RWPE1 (cell line): ENCODE measurements at regions not wholly inside any gene's neighbourhood (a gene's known extent, or its start where the extent isn't known, plus 50 kb on each side); places are given as distances from the start of the nearest gene placed in this dataset.

Experiments used
- CTCF ChIA-PET: fragments of 350-600 bp; sonication (Branson Sonifier 250); formaldehyde crosslinking; extraction: SDS; loops from one replicate; lab custom pipeline; 2021; lab: Yijun Ruan, JAX
- POLR2A ChIA-PET: fragments of 400-600 bp; formaldehyde crosslinking; extraction: SDS; loops from one replicate; lab custom pipeline; 2020; ENCODE audit warnings: antibody characterized with exemption; ENCODE audit not compliant: low non-redundant PET; lab: Yijun Ruan, JAX
- DNase-seq: peaks from one replicate; pipeline ENCODE4 v3.0.0; 2012; ENCODE audit warnings: low spot score
- H3K27ac ChIP-seq: fragments of 450-650 bp; 2 replicates; pipeline ENCODE4 v1.5.1; 2017
- CTCF ChIP-seq: fragments of 450-650 bp; conservative IDR thresholded peaks from 2 replicates; pipeline ENCODE4 v1.5.1; 2017; ENCODE audit warnings: low read depth, mild to moderate bottlenecking

GRCh38 chr6:67722861-67723261 lies 912.2 kb upstream of the ADGRB3 start:
- no peak for DNase-seq
- no peak for TF ChIP-seq CTCF
- ChIA-PET POLR2A (no interaction called here), CTCF (interaction anchor here (0.6 to 0.7 kb wide), 2 partner anchors 494 to 1700 kb away, joined by 3 to 4 read pairs; no protein-coding TSS in a partner anchor)
- no peak overlapping the region for H3K27ac ChIP-seq

- H3K27ac ChIP-seq, result no peak overlapping the region
- CTCF ChIA-PET, result interaction anchor here (0.6 kb wide), 1 partner anchor 587 kb away, joined by 3 read pairs; no protein-coding TSS in a partner anchor
- no peak for TF ChIP-seq CTCF
- no peak for DNase-seq
- POLR2A ChIA-PET, result no interaction called here
Observed at GRCh38 chr6:67717281-67717680, 917.8 kb upstream of the ADGRB3 start.

- CTCF ChIA-PET, result no interaction called here
Observed at GRCh38 chr6:67706388-67706787, 928.7 kb upstream of the ADGRB3 start.

GRCh38 chr6:67698534-67698933 lies 936.5 kb upstream of the ADGRB3 start:
- CTCF ChIA-PET, result no interaction called here
- no peak for TF ChIP-seq CTCF
- no peak overlapping the region for H3K27ac ChIP-seq
- POLR2A ChIA-PET, result no interaction called here
- no peak for DNase-seq

More at GRCh38 chr6:67706388-67706787, 928.7 kb upstream of the ADGRB3 start:
- no peak overlapping the region for H3K27ac ChIP-seq
- no peak for DNase-seq
- TF ChIP-seq CTCF, result no peak
- POLR2A ChIA-PET, result no interaction called here

- ChIA-PET POLR2A (no interaction called here), CTCF (interaction anchor here (0.8 kb wide), 1 partner anchor 15 kb away, joined by 9 read pairs; no protein-coding TSS in a partner anchor)
- no peak for DNase-seq
- no peak overlapping the region for H3K27ac ChIP-seq
- no peak for TF ChIP-seq CTCF
Observed at GRCh38 chr6:67694127-67694526, 941.0 kb upstream of the ADGRB3 start.

GRCh38 chr6:67689329-67689728 lies 945.8 kb upstream of the ADGRB3 start:
- POLR2A ChIA-PET, result no interaction called here
- CTCF ChIA-PET, result interaction anchor here (0.7 kb wide), 1 partner anchor 637 kb away, joined by 4 read pairs; no protein-coding TSS in a partner anchor
- H3K27ac ChIP-seq, result no peak overlapping the region
- no peak for DNase-seq
- no peak for TF ChIP-seq CTCF
